HepG2 (cell line): ENCODE measurements at regions not wholly inside any gene's neighbourhood (a gene's known extent, or its start where the extent isn't known, plus 50 kb on each side); places are given as distances from the start of the nearest gene placed in this dataset.

Experiments used
- ATAC-seq: fragments of 200-7000 bp; cut with Tn5 transposase; 3 replicates; pipeline ENCODE4 v1.9.1; 2020; ENCODE audit warnings: mild to moderate bottlenecking, moderate library complexity
- BruUV-seq: library from RNA; stranded (reverse); fragments of 400-500 nt; replicated peaks from 2 replicates; lab custom pipeline; 2021; lab: Mats Ljungman, UMichigan
- CTCF ChIA-PET: fragments of 300-600 bp; formaldehyde crosslinking; extraction: SDS; loops from one replicate; lab custom pipeline; 2021; ENCODE audit warnings: low total read pairs, inconsistent platforms, low intra/inter-chr PET ratio; lab: Yijun Ruan, JAX
- POLR2A ChIA-PET: fragments of 350-600 bp; sonication (Branson Sonifier 250); formaldehyde crosslinking; loops from one replicate; lab custom pipeline; 2020; ENCODE audit warnings: antibody characterized with exemption, inconsistent platforms; lab: Yijun Ruan, JAX
- DNase-seq: peaks from one replicate; pipeline ENCODE4 v3.0.0-alpha.2; 2015; ENCODE audit warnings: low spot score
- FAIRE-seq: peaks from 3 replicates; lab custom pipeline; 2011; peaks lifted over from hg19 to GRCh38; lab: Jason Lieb, UNC
- H2AFZ ChIP-seq: one replicate; pipeline ENCODE4 v1.6.1; 2011; ENCODE audit warnings: low read length, inconsistent platforms
- H3K27ac ChIP-seq: fragments of 300-600 bp; 3 replicates; pipeline ENCODE4 v1.8.0; 2011; ENCODE audit warnings: mixed run types, mild to moderate bottlenecking, mixed read lengths, low read length, inconsistent platforms; ENCODE audit not compliant: insufficient read depth; ENCODE audit errors: extremely low read length
- H3K27me3 ChIP-seq, 2 experiments: fragments of 200-600 bp in 1 of 2; 2 replicates in 1 of 2; 3 replicates in 1 of 2; pipeline versions ENCODE4 v1.6.0 to v1.8.0; 2011; ENCODE audit warnings: low read length in 2 of 2, mild to moderate bottlenecking in 2 of 2, moderate library complexity in 2 of 2, inconsistent platforms in 1 of 2; ENCODE audit not compliant: insufficient read depth in 2 of 2, control insufficient read depth in 1 of 2
- H3K36me3 ChIP-seq, 2 experiments: fragments of 200-600 bp in 1 of 2; replicated peaks in 1 of 2; 2 replicates in 1 of 2; 3 replicates in 1 of 2; pipeline versions ENCODE4 v1.5.1 to v1.8.0; 2011; ENCODE audit warnings: low read length in 2 of 2, inconsistent platforms in 1 of 2; ENCODE audit not compliant: insufficient read depth in 2 of 2, control insufficient read depth in 1 of 2
- H3K4me1 ChIP-seq: 2 replicates; pipeline ENCODE4 v1.5.1; 2012; ENCODE audit warnings: low read length, inconsistent platforms; ENCODE audit not compliant: insufficient read depth
- H3K4me2 ChIP-seq: 2 replicates; pipeline ENCODE4 v1.6.0; 2011; ENCODE audit warnings: low read depth, low read length, inconsistent platforms
- H3K4me3 ChIP-seq, 3 experiments: fragments of 200-600 bp in 1 of 3; sonication (generic), shearing (Covaris generic) in 1 of 3; replicated peaks in 1 of 3; 2 replicates each; pipeline ENCODE4 v1.5.1; 2011 to 2016; ENCODE audit warnings: low read length in 3 of 3, inconsistent platforms in 2 of 3, low read depth in 2 of 3, mild to moderate bottlenecking in 2 of 3, control low read depth in 1 of 3, mixed read lengths in 1 of 3; ENCODE audit not compliant: insufficient read depth in 1 of 3
- H3K79me2 ChIP-seq: one replicate; pipeline ENCODE4 v1.6.1; 2011; ENCODE audit warnings: low read length, inconsistent platforms; ENCODE audit not compliant: insufficient read depth
- H3K9ac ChIP-seq: 2 replicates; pipeline ENCODE4 v1.6.0; 2011; ENCODE audit warnings: mild to moderate bottlenecking, low read depth, low read length, inconsistent platforms; ENCODE audit not compliant: insufficient read depth
- H3K9me3 ChIP-seq: 2 replicates; pipeline ENCODE4 v1.5.1; 2012; ENCODE audit warnings: mild to moderate bottlenecking, low read length
- H4K20me1 ChIP-seq: 2 replicates; pipeline ENCODE4 v1.6.0; 2011; ENCODE audit warnings: inconsistent platforms, mild to moderate bottlenecking, low read length, moderate library complexity; ENCODE audit not compliant: insufficient read depth
- EED ChIP-seq: sonication (generic); formaldehyde crosslinking; IDR thresholded peaks from 2 replicates; pipeline ENCODE4 v1.5.0; 2020; ENCODE audit warnings: mild to moderate bottlenecking, missing genetic modification reagents
- HES4 ChIP-seq: sonication (generic); formaldehyde crosslinking; IDR thresholded peaks from 2 replicates; pipeline ENCODE4 v1.9.0; 2021; ENCODE audit warnings: mild to moderate bottlenecking, missing genetic modification reagents, borderline replicate concordance
- MED8 ChIP-seq: sonication (generic); formaldehyde crosslinking; IDR thresholded peaks from 2 replicates; pipeline ENCODE4 v1.8.1; 2023; ENCODE audit warnings: mild to moderate bottlenecking, missing genetic modification reagents; ENCODE audit not compliant: insufficient replicate concordance
- RARG ChIP-seq: sonication (generic); formaldehyde crosslinking; IDR thresholded peaks from 2 replicates; pipeline ENCODE4 v1.4.0; 2020; ENCODE audit warnings: low read depth, mild to moderate bottlenecking, missing genetic modification reagents
- RORA ChIP-seq: sonication (generic); formaldehyde crosslinking; IDR thresholded peaks from 2 replicates; pipeline ENCODE4 v1.5.0; 2020; ENCODE audit warnings: mild to moderate bottlenecking, missing genetic modification reagents, moderate library complexity
- ZNF615 ChIP-seq: sonication (generic); formaldehyde crosslinking; IDR thresholded peaks from 2 replicates; pipeline ENCODE4 v1.5.0; 2020; ENCODE audit warnings: mild to moderate bottlenecking, missing genetic modification reagents, borderline replicate concordance
- ZNF83 ChIP-seq: sonication (generic); formaldehyde crosslinking; IDR thresholded peaks from 2 replicates; pipeline ENCODE4 v1.4.0; 2020; ENCODE audit warnings: missing genetic modification reagents, mild to moderate bottlenecking, borderline replicate concordance
- WGBS: methylation state at CpG from one replicate; pipeline ENCODE4 v1.1.6; 2017; ENCODE audit warnings: low lambda C conversion rate; 5-methylcytosine and 5-hydroxymethylcytosine counted together
- in situ Hi-C: cut with HindIII; loops from 2 replicates; pipeline ENCODE4 v1.10.0; 2017; ENCODE audit warnings: low pct_unique_long_range_greater_than_20kb; ENCODE audit not compliant: extremely low pct_ligation_motif_present
- intact Hi-C: fragments of 100-400 bp; cut with micrococcal nuclease; formaldehyde crosslinking; loops from one replicate; pipeline ENCODE4 v1.10.0; 2022; ENCODE audit not compliant: unreplicated experiment
- TF ChIP-seq, protein P1 (sequence below): sonication (generic); formaldehyde crosslinking; IDR thresholded peaks from 2 replicates; pipeline ENCODE4 v1.4.0; 2020; ENCODE audit warnings: mild to moderate bottlenecking, missing genetic modification reagents, borderline replicate concordance
- TF ChIP-seq, protein P2 (sequence below): sonication (generic); formaldehyde crosslinking; IDR thresholded peaks from 2 replicates; pipeline ENCODE4 v1.5.1; 2020; ENCODE audit warnings: mild to moderate bottlenecking, missing genetic modification reagents, borderline replicate concordance

DNA sequence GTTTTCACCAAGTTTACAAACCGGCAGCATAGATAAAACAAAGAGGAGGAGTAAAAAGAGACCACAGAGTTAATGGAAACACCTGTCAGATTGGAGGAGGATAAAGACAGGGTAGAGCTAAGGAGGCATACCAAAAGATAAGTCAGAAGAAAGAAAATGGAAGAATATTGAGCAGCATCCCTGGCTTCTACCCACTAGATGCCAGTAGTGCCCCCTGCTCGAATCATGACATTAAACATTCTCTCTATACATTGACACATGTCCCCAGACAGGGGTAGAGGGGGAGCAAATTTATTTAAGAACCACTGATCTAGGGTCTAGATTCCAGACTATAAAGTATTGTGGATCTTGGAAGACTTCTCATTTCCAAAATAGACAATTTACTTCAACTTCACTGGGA, 159.8 kb upstream of the ETAA1 start:
- ATAC-seq = no peak
- no peak overlapping the region for H3K4me3 ChIP-seq
- H3K27ac ChIP-seq = no peak overlapping the region
- CTCF ChIA-PET = no interaction called here
- H3K4me2 ChIP-seq = no peak overlapping the region
- H3K9ac ChIP-seq = no peak overlapping the region
- TF ChIP-seq, protein P1, sequence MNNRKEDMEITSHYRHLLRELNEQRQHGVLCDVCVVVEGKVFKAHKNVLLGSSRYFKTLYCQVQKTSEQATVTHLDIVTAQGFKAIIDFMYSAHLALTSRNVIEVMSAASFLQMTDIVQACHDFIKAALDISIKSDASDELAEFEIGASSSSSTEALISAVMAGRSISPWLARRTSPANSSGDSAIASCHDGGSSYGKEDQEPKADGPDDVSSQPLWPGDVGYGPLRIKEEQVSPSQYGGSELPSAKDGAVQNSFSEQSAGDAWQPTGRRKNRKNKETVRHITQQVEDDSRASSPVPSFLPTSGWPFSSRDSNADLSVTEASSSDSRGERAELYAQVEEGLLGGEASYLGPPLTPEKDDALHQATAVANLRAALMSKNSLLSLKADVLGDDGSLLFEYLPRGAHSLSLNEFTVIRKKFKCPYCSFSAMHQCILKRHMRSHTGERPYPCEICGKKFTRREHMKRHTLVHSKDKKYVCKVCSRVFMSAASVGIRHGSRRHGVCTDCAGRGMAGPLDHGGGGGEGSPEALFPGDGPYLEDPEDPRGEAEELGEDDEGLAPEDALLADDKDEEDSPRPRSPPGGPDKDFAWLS = no peak
- no peak for TF ChIP-seq MED8 (CRISPR knock-in tag)
- no peak for TF ChIP-seq RORA (CRISPR knock-in tag)
- no peak for TF ChIP-seq HES4 (CRISPR knock-in tag)
- no peak for TF ChIP-seq ZNF615 (CRISPR knock-in tag)
- TF ChIP-seq ZNF83 (CRISPR knock-in tag) = no peak
- TF ChIP-seq RARG = no peak
- TF ChIP-seq, protein P2, sequence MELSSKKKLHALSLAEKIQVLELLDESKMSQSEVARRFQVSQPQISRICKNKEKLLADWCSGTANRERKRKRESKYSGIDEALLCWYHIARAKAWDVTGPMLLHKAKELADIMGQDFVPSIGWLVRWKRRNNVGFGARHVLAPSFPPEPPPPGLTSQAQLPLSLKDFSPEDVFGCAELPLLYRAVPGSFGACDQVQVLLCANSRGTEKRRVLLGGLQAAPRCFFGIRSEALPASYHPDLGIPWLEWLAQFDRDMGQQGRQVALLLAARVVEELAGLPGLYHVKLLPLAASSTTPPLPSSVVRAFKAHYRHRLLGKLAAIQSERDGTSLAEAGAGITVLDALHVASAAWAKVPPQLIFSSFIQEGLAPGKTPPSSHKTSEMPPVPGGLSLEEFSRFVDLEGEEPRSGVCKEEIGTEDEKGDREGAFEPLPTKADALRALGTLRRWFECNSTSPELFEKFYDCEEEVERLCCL (CRISPR knock-in tag) = no peak
- no peak for TF ChIP-seq EED (CRISPR knock-in tag)
- TF ChIP-seq, all 625 proteins: peak for 0
- Histone ChIP-seq H4K20me1 (no peaks in the 10 kb centered on the region), H3K79me2 (no peaks in the 10 kb centered on the region), H3K4me1 (no peaks in the 10 kb centered on the region), H3K36me3 (no peaks in the 10 kb centered on the region), H3K27me3 (no peaks in the 10 kb centered on the region), H2AFZ (no peak overlapping the region), H3K9me3 (no peaks in the 10 kb centered on the region)
- no TSS peak for BruUV-seq
- in situ Hi-C loops (no loop called here), intact Hi-C loops (no loop called here)
- DNase-seq = no peak
- WGBS = 14% methylated on average over 2 of the region's 2 CpGs
- POLR2A ChIA-PET = no interaction called here
- FAIRE-seq = no peak
